Left renal pelvis (tissue), 4 donors: ENCODE measurements at regions not wholly inside any gene's neighbourhood (a gene's known extent, or its start where the extent isn't known, plus 50 kb on each side); places are given as distances from the start of the nearest gene placed in this dataset.

Experiments used
- DNase-seq, 4 donors: peaks; one replicate each; pipeline ENCODE4 v3.0.0-alpha.2; 2013; ENCODE audit warnings: low read depth in 4 of 4, low spot score in 3 of 4

DNA sequence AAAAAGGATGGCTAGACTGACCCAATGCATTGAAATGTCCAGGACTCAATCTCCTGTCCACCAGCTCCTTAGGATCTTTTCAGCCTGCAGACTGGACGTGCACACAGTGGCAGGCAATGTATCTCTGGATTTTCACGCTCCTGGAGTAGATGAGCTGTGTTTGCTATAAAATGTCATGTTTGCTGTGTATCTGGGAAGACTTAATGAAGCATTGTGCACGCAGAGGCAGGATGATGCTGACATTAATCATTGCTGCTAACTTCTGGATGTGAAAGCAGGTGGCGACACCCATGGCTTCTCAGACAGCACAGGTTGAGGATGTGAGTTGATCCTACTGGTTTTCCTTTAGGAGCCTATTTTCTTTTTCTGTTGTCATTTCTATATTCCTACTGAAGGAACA is 133.1 kb upstream of the PCSK2 start:
- DNase-seq: no peak

DNA sequence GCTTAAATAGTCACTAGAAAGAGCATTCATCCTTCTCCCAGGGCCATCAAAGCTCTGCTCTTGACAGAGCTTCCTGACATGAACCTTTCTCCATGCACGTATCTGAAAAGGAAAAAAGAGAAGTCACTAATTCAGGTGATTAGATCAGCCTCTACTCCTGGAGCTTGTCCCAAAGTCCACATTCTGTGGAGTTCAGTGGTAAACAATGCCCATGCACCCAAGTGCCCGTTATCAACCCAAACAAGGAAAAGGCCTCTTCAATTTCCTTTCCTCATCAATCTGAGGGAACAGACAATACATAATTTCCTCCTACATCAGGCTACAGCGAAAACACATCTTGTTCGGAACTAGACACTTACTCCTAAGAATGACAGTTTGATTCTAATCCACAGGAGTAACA is 129.2 kb upstream of the PCSK2 start:
- DNase-seq: no peak

DNA sequence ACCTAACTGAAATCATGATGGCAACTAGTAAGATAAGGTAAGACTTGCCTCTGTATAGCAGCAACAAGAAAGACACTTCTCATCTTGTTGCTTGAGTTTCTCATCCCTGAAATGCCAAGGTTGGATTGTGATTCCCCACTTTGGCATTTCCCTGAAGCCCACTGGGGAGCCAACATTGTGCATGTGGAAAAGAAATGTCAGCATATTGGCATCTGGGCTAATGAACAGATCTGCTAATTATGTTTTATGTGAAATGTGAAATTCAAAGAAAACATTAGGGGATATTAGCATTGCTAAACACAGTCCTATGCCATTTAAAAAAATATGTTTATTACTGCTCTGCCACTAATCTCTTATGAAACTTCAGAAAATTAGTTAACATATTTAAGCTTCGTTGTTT is 126.3 kb upstream of the PCSK2 start:
- DNase-seq: no peak

DNA sequence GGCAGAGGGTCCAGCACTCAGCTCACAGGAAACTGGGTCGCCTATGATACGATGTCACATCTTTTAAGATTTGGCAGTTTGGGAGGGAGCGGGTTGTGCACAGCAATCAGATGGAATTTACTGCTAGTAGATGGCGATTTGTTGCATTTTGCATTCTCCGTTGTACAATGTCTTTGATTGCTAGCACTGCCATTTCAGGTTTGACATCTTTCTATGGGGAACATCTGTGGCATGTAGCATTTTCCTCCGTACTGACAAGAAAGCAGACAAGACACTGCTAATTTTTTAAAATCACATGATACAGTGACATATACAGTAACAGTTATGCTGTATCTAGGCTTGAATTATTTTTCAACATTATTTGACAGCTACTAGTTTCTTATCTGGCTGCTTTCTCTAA is 119.7 kb upstream of the PCSK2 start:
- no peak for DNase-seq

DNA sequence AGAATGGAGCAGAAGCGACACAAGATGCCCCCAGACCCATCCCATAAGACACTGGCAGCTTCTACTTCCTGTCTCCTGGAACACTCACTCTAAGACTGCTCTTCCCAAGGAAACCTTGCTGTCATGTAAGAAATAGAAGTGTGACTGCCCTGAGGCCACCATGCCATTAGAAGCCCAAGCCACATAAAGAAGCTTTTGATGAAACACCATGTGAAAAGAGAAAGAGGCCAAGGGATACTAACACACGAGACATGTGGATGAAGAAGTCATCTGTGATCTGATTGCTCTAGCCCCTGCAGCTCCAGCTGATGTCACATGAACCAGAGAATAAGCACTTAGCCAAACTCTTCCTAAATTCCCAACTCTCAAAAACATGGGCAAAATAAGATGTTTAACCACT is 117.9 kb upstream of the PCSK2 start:
- DNase-seq: no peak

DNA sequence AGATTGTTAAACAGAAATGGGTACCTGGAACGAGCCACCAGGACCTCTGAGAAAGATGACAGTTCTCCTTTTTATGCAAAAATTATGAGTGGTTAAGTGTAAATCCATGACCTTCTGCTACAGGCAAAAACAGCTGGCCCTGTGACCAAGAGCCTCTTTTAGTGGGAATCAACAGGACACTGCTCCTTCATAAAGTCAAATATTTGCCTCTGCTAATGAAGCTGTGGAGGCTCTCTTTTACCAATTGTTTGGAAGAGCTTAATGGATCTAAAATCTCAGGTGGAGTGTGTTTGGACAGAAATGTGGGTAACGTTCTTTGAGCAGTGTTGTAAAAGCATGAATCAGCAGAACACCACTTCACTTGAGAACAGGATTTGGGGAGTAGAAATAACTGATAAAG is 117.5 kb upstream of the PCSK2 start:
- DNase-seq: no peak

DNA sequence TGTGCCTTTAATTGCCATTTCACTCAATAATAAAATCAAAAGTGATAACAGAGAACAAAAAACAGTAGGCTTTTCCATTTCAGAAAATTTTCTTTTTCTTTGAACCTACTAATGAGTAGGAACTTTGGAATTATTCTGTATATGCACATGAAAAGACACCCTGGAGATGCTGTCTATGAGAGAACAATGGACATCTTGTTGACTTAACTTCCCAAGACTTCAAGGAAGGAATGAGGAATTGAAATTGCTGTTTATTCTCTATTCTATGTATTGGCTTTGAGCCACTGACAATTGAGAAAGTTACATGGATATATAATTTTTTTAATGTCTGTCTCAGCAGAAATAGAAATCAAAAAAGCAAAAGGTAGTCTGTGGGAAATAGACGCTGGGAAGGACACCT is 98.6 kb upstream of the PCSK2 start:
- DNase-seq: no peak

DNA sequence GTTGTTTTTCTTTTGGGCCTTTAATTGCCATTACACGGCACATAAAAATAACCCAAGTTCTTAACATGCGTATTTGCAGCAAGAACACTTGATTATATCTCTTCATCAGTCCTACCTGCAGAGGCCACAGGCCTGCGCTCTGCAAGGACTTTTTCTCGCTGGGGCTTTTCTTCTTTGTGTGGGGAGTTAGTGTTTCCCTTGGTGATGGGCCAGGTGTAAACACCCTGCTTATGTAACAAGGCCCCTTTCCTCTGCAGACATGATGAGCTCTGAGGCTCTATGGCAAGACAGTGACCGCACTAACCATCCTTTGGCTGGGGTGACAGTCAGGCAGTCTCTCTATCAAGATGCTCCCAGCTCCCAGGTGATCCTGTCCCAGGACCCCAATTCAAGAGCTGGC is 97.8 kb upstream of the PCSK2 start:
- no peak for DNase-seq

DNA sequence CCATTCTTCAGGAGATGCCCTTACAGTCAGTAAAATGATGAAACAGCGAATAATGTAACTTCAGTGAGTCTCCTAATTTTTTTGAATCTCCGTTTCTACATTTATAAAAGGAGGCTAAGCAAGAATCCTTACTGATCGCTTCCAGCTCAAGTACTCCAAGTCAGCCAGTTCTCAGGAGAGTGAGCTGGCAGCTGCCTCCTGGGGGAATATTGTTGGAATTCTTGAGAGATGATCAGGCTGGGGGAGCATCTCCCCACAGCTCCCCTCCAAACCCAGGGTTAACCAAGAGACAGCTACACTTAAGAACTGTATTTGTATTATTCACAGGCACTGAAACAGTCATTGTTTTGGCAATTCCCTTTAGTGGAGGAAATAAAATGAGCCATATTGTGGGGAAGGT is 89.1 kb upstream of the PCSK2 start:
- no peak for DNase-seq

DNA sequence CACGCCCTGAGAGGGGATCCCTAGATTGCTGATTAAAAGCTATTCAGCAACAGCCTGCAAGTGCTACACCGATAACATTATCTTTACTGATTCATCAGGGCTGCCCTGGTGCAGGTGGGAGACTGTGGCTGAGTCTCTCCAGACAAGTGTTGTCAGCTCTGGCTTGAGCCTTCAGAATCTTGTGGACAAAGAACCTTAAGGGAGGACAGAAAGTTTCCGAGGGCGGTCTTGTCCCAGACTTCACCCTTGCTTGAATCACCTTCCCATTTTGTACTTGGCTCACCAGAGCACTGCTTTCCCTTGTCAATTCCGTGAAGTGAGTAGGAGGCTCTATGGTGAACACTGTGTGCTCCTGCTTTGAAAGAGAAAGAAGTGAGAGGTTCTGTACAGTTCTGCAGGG is 88.6 kb upstream of the PCSK2 start:
- DNase-seq: no peak

DNA sequence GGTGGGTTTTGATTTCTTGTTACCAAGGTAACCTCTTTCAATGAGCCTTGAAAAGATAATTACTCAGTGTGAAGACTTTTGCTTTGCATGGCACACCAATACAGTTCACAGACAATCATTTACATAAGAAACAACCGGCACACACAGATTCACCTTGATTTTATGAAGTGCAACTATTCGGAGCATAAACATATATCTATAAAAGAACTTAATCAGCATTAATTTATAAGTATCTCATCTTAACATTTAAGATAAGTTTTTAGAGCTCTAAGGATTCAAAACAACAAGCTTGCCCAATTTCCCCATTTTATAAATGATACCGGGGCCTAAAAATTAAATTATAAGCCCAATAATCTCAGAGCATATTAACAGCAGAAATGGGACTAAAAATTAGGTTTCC is 85.9 kb upstream of the PCSK2 start:
- no peak for DNase-seq

DNA sequence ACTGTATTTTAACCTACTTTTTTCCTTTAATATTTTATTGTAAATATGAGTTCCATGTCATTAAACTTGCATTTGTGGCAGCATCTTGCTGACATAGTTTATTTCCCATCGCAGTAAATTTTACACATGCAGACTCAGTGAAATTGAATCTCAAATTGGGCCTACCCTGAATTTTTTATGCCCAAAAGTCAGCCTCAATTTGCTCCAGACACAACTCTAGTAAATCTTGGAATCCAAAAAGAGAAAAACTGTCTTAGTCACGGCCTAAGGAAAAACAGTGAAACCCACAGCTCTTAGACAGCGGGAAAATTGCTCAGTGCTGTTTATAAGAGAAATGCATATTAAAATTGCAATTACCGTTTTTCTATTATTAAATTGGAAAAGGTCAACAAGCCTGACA is 85.3 kb upstream of the PCSK2 start:
- no peak for DNase-seq

DNA sequence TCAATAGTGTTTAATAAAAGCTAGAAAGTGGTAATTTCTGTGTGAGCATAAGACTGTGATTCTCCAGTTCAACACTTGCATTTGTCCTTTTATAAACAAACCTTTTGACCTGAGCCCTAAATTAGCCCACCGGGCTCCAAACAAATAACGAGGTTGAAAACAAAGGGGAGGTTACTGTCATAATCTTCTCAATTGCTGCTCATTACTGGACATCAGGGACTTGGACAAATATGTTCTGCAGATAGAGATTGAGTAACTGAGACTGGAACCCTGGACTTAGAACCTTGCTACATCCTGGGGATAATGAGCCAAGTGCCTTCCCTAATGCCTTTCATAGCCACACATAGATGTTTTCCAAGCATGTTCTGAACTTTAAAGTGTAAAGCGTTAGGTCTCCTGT is 84.2 kb upstream of the PCSK2 start:
- DNase-seq: no peak

DNA sequence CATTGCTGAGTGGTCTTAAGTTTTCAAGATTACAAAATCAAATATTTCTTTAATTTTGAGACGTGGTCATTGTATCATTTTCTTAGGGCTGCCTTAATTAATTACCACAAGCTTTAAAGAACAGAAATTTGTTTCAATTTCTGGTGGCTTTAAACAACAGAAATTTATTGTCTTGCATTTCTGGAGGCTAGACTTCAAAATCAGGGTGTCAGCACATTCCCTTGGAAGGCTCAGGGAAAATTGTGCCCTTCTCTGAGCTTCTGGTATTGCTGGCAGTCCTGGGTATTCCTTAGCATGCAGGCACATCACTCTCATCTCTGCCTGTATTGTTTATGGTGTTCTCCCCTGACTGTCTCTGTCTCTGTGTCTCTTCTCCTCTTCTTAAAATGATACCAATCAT is 76.0 kb upstream of the PCSK2 start:
- DNase-seq: no peak

DNA sequence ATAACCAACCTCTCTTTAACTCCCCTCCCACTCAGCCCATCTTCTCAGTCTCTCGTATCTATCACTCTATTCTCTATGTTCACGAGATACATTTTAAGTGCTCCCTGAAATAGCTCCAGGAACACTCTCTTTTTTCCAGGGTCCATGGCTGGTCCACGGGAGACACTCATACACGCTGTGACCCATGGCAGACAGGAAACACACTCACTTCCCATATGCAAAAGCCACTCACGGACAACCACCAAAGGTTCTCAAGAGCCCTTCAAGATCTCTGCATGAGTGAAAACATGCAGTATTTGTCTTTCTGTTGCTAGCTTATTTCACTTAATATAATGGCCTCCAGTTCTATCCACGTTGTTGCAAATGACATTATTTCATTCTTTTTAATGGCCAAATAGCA is 71.4 kb upstream of the PCSK2 start:
- DNase-seq: no peak

DNA sequence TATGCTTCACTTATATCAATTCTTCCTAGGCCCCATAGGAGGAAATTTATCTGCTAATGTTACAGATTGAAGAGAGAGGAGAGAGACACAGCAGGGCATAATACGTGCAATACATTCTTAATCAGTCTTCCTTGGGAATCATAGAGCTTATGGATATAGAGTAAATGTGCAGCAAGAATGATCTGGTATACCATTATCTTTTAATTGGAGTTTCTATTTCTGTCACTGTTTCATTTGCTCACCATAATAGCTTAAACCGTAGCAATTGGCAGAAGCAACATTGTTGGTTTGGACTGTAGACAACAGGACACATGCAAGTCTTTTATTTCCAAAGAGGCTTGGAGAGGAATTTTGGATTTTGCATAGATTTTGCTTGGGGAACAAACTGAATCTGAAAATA is 68.1 kb upstream of the PCSK2 start:
- no peak for DNase-seq

DNA sequence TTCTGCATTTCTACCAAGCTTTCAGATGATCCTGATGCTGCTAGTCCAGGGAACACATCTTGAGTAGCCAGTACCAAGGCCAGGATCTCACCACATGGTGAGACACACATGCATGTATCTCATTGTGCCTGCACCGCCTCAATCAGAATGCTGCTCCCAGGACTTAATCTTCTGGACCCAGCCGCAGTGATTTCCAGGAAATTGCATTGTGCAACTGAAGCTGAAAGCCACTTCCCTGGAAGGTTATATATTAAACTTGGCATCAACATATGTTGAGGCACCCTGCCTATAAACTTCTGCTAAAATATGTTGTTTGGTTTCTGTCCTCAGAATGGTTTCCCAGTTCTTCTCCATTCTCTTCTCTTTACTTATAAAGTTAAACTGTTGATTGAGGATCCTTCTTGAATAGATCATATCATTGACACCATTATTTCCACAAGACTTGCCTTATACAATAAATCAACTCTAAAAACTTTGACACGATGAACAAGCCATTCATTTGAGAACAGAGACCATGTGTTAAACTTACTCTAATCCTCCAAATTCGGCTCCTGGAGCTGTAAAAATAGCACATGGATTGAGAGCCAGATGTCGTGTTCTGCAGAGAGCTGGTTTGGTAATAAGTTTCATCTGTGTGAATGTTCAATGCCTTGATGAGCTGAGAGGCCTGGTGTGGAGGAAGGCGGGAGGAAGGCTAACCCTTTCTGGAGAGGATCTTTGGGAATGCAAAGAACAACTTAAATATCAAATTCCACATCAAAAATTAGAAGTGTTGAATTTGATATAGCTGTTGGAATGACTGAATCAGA is 65.0 kb upstream of the PCSK2 start:
- DNase-seq: no peak

DNA sequence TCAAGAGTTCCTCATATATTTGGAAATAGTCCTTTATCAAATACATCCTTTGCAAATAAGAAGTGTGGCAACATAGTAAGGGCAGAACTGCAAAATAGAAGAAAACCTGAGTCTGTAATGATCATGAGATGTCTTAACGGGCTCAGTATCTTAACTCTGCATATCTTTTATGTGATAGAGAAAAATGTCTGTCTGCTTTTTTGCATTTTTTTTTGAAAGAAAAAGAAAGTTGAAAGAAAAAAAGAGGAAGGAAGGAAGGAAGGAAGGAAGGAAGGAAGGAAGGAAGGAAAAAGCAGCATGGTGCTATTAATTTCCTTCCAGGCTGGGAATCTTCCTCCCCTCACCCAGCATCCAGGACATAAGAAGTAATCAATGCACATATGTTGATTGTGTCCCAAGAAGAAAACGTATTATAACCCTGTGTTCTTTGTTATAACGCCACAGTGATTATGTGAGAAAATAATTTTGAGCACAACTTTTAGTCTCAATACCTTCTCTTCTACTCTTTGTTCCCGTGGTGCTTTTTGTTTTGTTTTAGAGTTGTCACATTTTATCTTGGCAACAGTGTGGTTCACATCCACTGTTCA is 58.7 kb upstream of the PCSK2 start:
- no peak for DNase-seq

DNA sequence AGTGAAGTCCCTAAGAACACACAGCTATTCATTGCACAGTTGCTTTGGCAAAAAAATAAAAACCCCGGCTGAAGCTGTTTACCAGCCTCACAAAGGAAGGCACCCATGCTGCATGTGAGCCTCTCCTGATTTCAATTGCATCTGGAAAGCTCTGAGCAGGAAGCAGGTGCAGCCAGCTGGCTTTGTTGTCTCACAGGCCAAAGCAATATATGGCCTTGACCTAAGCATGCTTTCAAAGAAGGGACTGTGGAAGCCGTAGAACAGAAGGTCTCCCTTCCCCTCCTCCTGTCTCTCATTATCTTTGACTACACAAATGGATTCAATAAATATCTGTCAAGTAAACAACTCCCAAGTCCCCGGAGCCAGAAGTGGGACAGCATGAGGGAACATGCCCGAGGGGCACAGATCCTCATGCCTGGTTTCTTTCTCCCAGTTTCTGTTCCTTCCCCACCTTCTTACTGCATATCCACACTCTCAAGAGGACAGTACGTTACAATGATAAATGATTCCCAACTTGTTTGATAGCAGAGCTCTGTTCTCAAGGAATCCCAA is 57.2 kb upstream of the PCSK2 start:
- DNase-seq: peak in 2 of 4 donors; percentile 12 to 18

DNA sequence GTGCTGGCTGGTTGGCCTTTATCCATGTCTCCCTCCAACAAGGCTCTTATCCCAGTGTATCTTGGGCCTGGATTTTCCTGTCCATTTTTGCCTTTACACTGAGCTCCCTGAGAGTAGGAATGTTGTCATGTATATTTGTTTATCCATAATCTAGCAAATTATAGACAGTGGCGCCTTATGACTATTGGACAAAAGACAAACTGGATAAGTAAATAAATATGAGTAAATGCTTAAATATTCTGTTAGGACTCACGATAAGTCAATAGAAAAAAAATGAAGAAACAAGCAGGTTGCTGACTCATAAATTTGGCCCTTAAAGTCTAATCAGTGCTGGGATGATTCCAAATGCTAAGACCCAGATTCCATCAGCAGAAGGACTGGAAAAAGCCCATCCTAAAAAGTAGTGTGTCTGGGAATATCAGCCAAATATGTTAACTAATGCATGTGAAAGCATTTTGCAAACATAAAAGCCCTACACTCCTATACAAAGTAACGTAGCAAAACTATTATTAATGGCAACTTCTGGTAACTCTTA is 55.0 kb upstream of the PCSK2 start:
- no peak for DNase-seq

DNA sequence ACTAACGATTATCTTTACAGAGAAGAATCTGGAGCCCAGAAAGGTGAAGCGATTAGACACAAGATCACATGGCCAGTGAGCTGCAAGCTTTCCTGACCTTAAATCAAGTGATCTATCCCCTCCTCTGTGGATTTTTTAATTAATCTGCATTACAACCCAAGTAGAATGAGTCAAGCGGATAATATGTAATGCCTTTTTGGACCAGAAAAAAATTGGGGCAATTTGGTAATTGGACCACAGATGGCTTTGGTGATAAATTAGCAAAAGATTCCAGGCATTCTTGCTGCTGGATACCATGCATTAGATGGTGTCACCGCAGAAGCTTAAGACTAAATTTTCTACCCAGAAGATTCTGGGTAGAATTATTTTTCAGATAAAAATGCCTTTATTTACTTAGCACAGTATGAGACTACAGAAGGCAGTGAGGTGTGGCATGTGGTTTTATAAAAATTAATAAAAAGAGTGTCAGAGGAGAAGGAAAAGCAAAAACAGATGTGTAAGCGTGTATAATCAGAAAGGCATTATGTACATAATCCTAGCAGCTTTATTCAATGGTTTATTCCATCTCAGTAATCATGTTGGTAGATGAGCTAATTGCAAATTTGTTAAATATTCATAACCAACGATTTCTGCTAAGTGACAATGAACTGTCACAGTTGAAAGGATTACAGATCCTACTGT is 53.9 kb upstream of the PCSK2 start:
- no peak for DNase-seq
